NCI-H69 (cell line): ENCODE measurements at regions not wholly inside any gene's neighbourhood (a gene's known extent, or its start where the extent isn't known, plus 50 kb on each side); places are given as distances from the start of the nearest gene placed in this dataset.
"Not testable (repeated sequence)": the region's sequence is repeated elsewhere in the genome, so short reads cannot be mapped to it uniquely, and the experiment has no call there.

Experiments
- DNase-seq: peaks from one replicate; lab custom pipeline; 2025; lab: John Stamatoyannopoulos, UW

GRCh38 chr2:194962254-194962653 is 694.8 kb upstream of the SLC39A10 start:
- peak; percentile 21 for DNase-seq

DNA sequence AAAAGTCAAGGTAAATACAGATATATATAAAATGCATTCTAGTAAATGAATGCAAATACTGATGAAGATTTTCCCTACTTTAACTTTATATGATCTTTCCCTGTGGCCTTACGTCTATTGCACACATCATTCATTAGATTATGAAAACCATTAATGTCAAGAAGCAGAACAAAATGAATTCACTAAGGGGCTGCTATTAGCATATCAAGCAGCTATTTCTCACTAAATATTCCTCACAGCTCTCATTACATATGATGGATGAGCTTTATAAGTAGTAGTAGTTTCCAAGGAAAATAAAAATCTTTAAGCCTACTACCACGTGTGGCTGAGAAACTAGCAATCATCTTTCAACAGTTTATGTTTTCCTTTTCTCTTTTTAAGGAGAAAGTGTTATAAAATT is 702.8 kb upstream of the SLC39A10 start:
- no peak for DNase-seq

DNA sequence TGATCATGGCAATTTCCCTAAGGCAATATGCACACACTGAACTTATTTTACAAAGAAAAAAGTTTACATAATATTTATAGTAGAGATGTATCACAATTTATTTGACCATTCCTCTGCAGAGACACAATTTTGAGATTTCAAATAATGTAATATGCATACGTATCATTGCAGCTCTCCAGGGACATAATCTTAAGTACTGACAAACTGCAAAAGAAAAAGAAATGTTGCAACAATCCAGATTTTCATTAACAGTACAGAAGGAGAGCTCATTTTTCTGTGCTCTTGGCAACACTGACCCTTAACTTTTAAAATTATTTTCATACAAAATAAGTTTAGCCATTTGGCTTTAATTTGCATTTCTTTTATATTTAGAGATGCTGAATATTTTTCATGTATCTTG is 710.2 kb upstream of the SLC39A10 start:
- DNase-seq = no peak

- DNase-seq = no peak
Observed at GRCh38 chr2:194938066-194938465, 719.0 kb upstream of the SLC39A10 start.

DNA sequence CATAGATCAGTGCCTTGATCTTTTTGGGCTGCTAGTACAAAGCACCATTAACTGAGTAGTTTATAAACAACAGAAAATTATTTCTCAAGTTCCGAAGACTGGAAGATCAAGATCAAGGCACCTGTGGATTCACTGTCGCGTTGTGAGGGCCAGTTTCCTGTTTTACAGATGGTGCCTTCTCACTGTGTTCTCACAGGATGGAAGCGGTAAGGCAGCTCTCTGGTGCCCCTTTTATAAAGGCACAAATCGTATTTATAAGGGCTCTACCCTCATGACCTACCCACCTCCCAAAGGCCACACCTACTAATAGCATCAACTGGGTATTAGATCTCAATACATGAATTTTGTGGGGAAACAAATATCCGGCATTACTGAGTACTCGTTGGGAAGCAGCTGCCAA is 729.5 kb upstream of the SLC39A10 start:
- no peak for DNase-seq

GRCh38 chr2:194926873-194927272 is 730.2 kb upstream of the SLC39A10 start:
- DNase-seq = no peak

- DNase-seq = peak; percentile 23
Observed at GRCh38 chr2:194925742-194926141, 731.3 kb upstream of the SLC39A10 start.

- no peak for DNase-seq
Observed at GRCh38 chr2:194917519-194917918, 739.5 kb upstream of the SLC39A10 start.

DNA sequence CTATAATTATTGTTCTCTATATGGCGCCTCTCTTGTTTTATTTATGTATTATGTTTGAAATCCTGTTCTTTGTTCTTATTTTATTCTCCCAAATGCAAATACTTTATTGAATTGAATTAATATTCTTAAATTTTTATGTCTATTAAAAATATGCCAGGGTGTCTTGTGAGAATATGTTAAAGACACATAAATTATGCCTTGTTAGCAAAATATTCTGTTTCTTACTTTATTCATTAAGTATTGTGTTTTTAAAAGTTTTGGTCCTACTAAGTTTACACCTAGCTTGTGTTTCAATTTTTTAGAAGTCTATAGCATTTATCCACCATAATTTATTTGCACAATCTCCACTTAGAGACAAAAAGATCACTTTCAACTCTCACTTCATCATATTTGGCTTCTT is 741.5 kb upstream of the SLC39A10 start:
- DNase-seq = no peak

GRCh38 chr2:194907569-194907968 is 749.5 kb upstream of the SLC39A10 start:
- no peak for DNase-seq

GRCh38 chr2:194896871-194897270 is 760.2 kb upstream of the SLC39A10 start:
- DNase-seq = no peak

- DNase-seq = peak; percentile 69
Observed at GRCh38 chr2:194883711-194884110, 773.3 kb upstream of the SLC39A10 start.

GRCh38 chr2:194870974-194871535 is 786.0 kb upstream of the SLC39A10 start:
- DNase-seq = peak; percentile 35

DNA sequence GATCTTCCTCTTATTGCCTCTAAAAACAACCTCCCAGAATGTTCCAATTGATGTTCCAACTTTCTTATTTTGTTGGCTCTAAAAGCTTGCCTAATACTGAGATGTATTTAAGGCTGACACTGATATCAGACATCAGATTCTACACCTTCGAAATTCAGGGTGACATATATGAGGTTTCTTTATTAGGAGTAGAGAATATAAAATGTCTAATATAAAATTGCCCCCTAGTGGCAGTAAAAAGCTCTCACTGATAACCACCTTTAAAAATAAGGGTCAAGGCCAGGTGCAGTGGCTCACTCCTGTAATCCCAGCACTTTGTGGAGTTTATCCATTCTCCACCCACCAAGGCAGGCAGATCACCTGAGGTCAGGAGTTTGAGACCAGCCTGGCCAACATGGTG is 789.7 kb upstream of the SLC39A10 start:
- DNase-seq = peak; percentile 59

GRCh38 chr2:194854941-194855340 is 802.1 kb upstream of the SLC39A10 start:
- DNase-seq = no peak

GRCh38 chr2:194842871-194843270 is 814.2 kb upstream of the SLC39A10 start:
- DNase-seq = no peak

DNA sequence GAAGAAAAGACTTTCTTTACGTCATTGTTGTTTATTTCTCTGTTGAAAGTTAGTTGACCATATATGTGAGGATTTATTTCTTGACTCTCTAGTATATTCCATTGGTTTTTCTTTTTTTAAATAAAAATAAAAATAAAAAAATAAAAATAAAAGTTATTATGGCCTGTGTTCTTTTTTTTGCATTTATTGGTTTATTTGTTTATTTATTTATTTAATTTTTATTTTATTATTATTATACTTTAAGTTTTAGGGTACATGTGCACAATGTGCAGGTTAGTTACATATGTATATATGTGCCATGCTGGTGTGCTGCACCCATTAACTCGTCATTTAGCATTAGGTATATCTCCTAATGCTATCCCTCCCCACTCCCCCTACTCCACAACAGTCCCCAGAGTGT is 822.7 kb upstream of the SLC39A10 start:
- DNase-seq = not testable (repeated sequence)

- no peak for DNase-seq
Observed at GRCh38 chr2:194826241-194826640, 830.8 kb upstream of the SLC39A10 start.

GRCh38 chr2:194824450-194824849 is 832.6 kb upstream of the SLC39A10 start:
- DNase-seq = no peak

- DNase-seq = no peak
Observed at GRCh38 chr2:194822657-194823056, 834.4 kb upstream of the SLC39A10 start.

- DNase-seq = peak; percentile 3
Observed at GRCh38 chr2:194822097-194822496, 834.9 kb upstream of the SLC39A10 start.

DNA sequence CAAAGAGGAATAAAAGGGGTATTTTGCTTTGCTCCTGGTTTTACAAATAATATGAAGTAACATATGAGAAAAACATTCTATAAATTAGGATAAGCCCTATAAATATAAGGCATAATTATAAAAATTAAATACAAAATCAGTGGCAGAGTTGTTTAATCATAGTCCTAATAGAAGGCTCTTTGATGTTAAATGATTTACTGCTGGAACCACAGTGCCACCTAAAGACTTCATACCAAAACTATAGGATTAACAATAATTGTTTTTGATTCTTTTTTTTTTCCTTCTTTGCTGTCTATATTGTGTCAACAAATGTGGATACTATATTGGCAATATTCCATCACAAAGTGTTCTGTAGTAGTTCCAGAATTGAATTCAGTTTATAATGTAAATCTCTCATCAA is 837.7 kb upstream of the SLC39A10 start:
- peak; percentile 38 for DNase-seq

DNA sequence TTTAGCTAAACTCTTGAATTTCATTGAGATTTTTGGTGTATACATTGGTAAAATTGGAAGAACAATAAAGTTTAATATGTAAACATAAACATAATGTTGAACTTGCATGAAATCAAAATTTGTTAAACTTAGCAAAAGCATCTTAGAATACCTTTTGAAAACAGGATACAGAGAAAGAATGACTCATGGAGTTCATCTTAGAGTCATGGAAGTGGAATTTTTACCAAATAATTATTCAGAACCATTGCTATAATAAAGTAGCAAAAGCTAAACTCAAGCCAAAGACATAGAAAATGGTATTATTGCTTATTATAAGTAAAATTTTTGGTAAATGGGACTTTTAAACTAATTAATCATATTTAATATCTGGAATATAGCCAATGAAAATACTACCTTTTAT is 841.6 kb upstream of the SLC39A10 start:
- DNase-seq = no peak

GRCh38 chr2:194802589-194802988 is 854.4 kb upstream of the SLC39A10 start:
- no peak for DNase-seq

DNA sequence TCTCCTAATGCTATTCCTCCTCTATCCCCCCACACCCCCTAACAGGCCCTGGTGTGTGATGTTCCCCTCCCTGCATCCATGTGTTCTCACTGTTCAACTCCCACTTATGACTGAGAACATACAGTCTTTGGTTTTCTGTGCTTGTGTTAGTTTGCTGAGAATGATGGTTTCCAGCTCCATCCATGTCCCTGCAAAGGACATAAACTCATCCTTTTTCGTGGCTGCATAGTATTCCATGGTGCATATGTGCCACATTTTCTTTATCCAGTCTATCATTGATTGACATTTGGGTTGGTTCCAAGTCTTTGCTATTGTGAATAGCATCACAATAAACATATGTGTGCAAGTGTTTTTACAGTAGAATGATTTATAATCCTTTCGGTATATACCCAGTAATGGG is 870.0 kb upstream of the SLC39A10 start:
- DNase-seq = not testable (repeated sequence)
